Chondrocyte (in vitro differentiated cells): ENCODE measurements at regions not wholly inside any gene's neighbourhood (a gene's known extent, or its start where the extent isn't known, plus 50 kb on each side); places are given as distances from the start of the nearest gene placed in this dataset.

Experiments
- DNase-seq: peaks from one replicate; pipeline ENCODE4 v3.0.0; 2021; ENCODE audit warnings: mixed read lengths, low spot score
- H3K27ac Mint-ChIP-seq: one replicate; pipeline ENCODE4 v1.8.0; 2021; ENCODE audit warnings: mild to moderate bottlenecking, moderate library complexity, mixed read lengths; ENCODE audit not compliant: unreplicated experiment
- H3K27me3 Mint-ChIP-seq: 2 replicates; pipeline ENCODE4 v1.8.0; 2021; ENCODE audit warnings: low read depth, mixed read lengths
- H3K36me3 Mint-ChIP-seq: 2 replicates; pipeline ENCODE4 v1.8.0; 2021; ENCODE audit warnings: low read depth, mixed read lengths
- H3K4me1 Mint-ChIP-seq: 2 replicates; pipeline ENCODE4 v1.8.0; 2021; ENCODE audit warnings: low read depth, mild to moderate bottlenecking, mixed read lengths
- H3K4me3 Mint-ChIP-seq: one replicate; pipeline ENCODE4 v1.8.0; 2021; ENCODE audit warnings: mild to moderate bottlenecking, moderate library complexity, mixed read lengths; ENCODE audit not compliant: unreplicated experiment
- H3K9me3 Mint-ChIP-seq: 2 replicates; pipeline ENCODE4 v1.8.0; 2021; ENCODE audit warnings: low read depth, mixed read lengths
- CTCF ChIP-seq: fragments of 200-600 bp; sonication (generic); IDR thresholded peaks from 2 replicates; pipeline ENCODE4 v1.5.0; 2021; ENCODE audit warnings: antibody characterized with exemption, mild to moderate bottlenecking, moderate library complexity

GRCh38 chr20:56841346-56841908 is 212.3 kb downstream of the TFAP2C start:
- H3K36me3 Mint-ChIP-seq: no peaks in the 10 kb centered on the region
- H3K27ac Mint-ChIP-seq: no peak overlapping the region
- DNase-seq: no peak
- H3K4me3 Mint-ChIP-seq: no peak overlapping the region
- no peak for TF ChIP-seq CTCF
- H3K4me1 Mint-ChIP-seq: peaks cover 3% of the 10 kb centered on the region
- H3K9me3 Mint-ChIP-seq: no peaks in the 10 kb centered on the region
- H3K27me3 Mint-ChIP-seq: peaks cover 8% of the 10 kb centered on the region

- Mint-ChIP-seq H3K27me3 (peaks cover 8% of the 10 kb centered on the region), H3K36me3 (no peaks in the 10 kb centered on the region), H3K9me3 (no peaks in the 10 kb centered on the region), H3K4me1 (peaks cover 3% of the 10 kb centered on the region), H3K27ac (no peak overlapping the region), H3K4me3 (no peak overlapping the region)
- DNase-seq: no peak
- TF ChIP-seq CTCF: no peak
These were observed 212.9 kb downstream of the TFAP2C start for GRCh38 chr20:56842056-56842455.

- no peaks in the 10 kb centered on the region for H3K9me3 Mint-ChIP-seq
- no peak for DNase-seq
- no peaks in the 10 kb centered on the region for H3K36me3 Mint-ChIP-seq
- peaks cover 4% of the 10 kb centered on the region for H3K27me3 Mint-ChIP-seq
- no peak overlapping the region for H3K27ac Mint-ChIP-seq
- no peak overlapping the region for H3K4me3 Mint-ChIP-seq
- peaks cover 3% of the 10 kb centered on the region for H3K4me1 Mint-ChIP-seq
- no peak for TF ChIP-seq CTCF
These were observed 214.3 kb downstream of the TFAP2C start for GRCh38 chr20:56843386-56843785.

GRCh38 chr20:56843817-56844216 is 214.7 kb downstream of the TFAP2C start:
- Mint-ChIP-seq H3K9me3 (no peaks in the 10 kb centered on the region), H3K36me3 (no peaks in the 10 kb centered on the region), H3K27ac (no peak overlapping the region), H3K27me3 (peaks cover 1% of the 10 kb centered on the region), H3K4me3 (no peak overlapping the region), H3K4me1 (peaks cover 3% of the 10 kb centered on the region)
- DNase-seq: no peak
- peak; percentile 64 for TF ChIP-seq CTCF

- Mint-ChIP-seq H3K27ac (no peak overlapping the region), H3K27me3 (no peaks in the 10 kb centered on the region), H3K36me3 (no peaks in the 10 kb centered on the region), H3K4me3 (no peak overlapping the region), H3K9me3 (no peaks in the 10 kb centered on the region), H3K4me1 (no peaks in the 10 kb centered on the region)
- no peak for DNase-seq
- TF ChIP-seq CTCF: no peak
These were observed 216.5 kb downstream of the TFAP2C start for GRCh38 chr20:56845546-56846086.
